ACHN (cell line): ENCODE measurements at regions not wholly inside any gene's neighbourhood (a gene's known extent, or its start where the extent isn't known, plus 50 kb on each side); places are given as distances from the start of the nearest gene placed in this dataset.
"Not testable (repeated sequence)": the region's sequence is repeated elsewhere in the genome, so short reads cannot be mapped to it uniquely, and the experiment has no call there.

Source experiments
- DNase-seq: peaks from one replicate; pipeline ENCODE4 v3.0.0-alpha.2; 2015
- in situ Hi-C: cut with HindIII; loops from 2 replicates; pipeline ENCODE4 v1.10.0; 2017; ENCODE audit warnings: low sequenced_read_pairs, low pct_ligation_motif_present, low pct_unique_long_range_greater_than_20kb

GRCh38 chr16:85437166-85438052, 175.7 kb upstream of the GSE1 start:
- in situ Hi-C loops, result no loop called here
- no peak for DNase-seq

- DNase-seq, result no peak
- in situ Hi-C loops, result no loop called here
Measured at GRCh38 chr16:85438981-85439685, 174.0 kb upstream of the GSE1 start.

GRCh38 chr16:85440744-85441143, 172.4 kb upstream of the GSE1 start:
- DNase-seq, result no peak
- in situ Hi-C loops, result no loop called here

GRCh38 chr16:85441189-85441889, 171.8 kb upstream of the GSE1 start:
- in situ Hi-C loops, result no loop called here
- no peak for DNase-seq

GRCh38 chr16:85441890-85442670, 171.0 kb upstream of the GSE1 start:
- in situ Hi-C loops, result no loop called here
- no peak for DNase-seq

- no peak for DNase-seq
- in situ Hi-C loops, result no loop called here
Measured at GRCh38 chr16:85443116-85443515, 170.0 kb upstream of the GSE1 start.

GRCh38 chr16:85443531-85443930, 169.6 kb upstream of the GSE1 start:
- in situ Hi-C loops, result no loop called here
- DNase-seq, result no peak

GRCh38 chr16:85445064-85445778, 167.9 kb upstream of the GSE1 start:
- in situ Hi-C loops, result no loop called here
- no peak for DNase-seq

- no peak for DNase-seq
- in situ Hi-C loops, result no loop called here
Measured at GRCh38 chr16:85445779-85446222, 167.3 kb upstream of the GSE1 start.

- in situ Hi-C loops, result no loop called here
- DNase-seq, result no peak
Measured at GRCh38 chr16:85446951-85447692, 166.0 kb upstream of the GSE1 start.

- in situ Hi-C loops, result no loop called here
Measured at GRCh38 chr16:85447693-85448313, 165.3 kb upstream of the GSE1 start.

GRCh38 chr16:85448557-85449190, 164.4 kb upstream of the GSE1 start:
- in situ Hi-C loops, result no loop called here
- no peak for DNase-seq

More at GRCh38 chr16:85447693-85448313, 165.3 kb upstream of the GSE1 start:
- DNase-seq, result no peak

GRCh38 chr16:85449191-85449884, 163.8 kb upstream of the GSE1 start:
- DNase-seq, result no peak
- in situ Hi-C loops, result no loop called here

GRCh38 chr16:85449885-85450245, 163.3 kb upstream of the GSE1 start:
- DNase-seq, result no peak
- in situ Hi-C loops, result no loop called here

- not testable (repeated sequence) for DNase-seq
Measured at GRCh38 chr16:85451142-85451541, 162.0 kb upstream of the GSE1 start.

More at GRCh38 chr16:85451142-85451541, 162.0 kb upstream of the GSE1 start:
- in situ Hi-C loops, result not testable (repeated sequence)
